CD1c-positive myeloid dendritic cell (primary cell): ENCODE measurements at regions not wholly inside any gene's neighbourhood (a gene's known extent, or its start where the extent isn't known, plus 50 kb on each side); places are given as distances from the start of the nearest gene placed in this dataset.
A peak's percentile ranks its signal among the peaks of the same experiment; 100 is the strongest.
"Not testable (repeated sequence)": the region's sequence is repeated elsewhere in the genome, so short reads cannot be mapped to it uniquely, and the experiment has no call there.

Experiments
- DNase-seq: peaks from one replicate; pipeline ENCODE4 v3.0.0-alpha.2; 2016; ENCODE audit errors: extremely low spot score

GRCh38 chr7:13092708-13093005 is 405.2 kb downstream of the ARL4A start:
- no peak for DNase-seq

DNA sequence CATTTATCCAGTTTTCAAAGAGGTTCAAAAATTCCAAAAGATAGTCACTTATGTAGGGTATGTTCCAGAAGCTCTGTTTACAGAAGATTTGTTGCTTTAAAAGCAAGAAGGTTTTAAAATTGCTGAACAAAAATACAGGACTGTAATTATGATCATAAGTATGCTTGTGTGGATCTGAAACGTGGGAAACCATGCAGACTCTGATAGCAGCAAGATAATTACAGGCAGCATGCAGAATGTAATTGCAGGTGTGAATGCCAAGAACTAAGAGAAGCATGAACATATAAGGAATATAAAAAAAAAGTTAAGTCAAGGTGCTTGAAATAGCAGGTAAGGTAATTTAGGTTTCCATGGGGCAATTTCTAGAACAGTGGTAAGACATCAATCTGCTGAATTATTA is 405.7 kb downstream of the ARL4A start:
- DNase-seq, result no peak

- no peak for DNase-seq
These were observed 410.1 kb downstream of the ARL4A start for GRCh38 chr7:13097499-13097898.

- DNase-seq, result no peak
These were observed 410.7 kb downstream of the ARL4A start for GRCh38 chr7:13098161-13098560.

- no peak for DNase-seq
These were observed 411.8 kb downstream of the ARL4A start for GRCh38 chr7:13099154-13099795.

DNA sequence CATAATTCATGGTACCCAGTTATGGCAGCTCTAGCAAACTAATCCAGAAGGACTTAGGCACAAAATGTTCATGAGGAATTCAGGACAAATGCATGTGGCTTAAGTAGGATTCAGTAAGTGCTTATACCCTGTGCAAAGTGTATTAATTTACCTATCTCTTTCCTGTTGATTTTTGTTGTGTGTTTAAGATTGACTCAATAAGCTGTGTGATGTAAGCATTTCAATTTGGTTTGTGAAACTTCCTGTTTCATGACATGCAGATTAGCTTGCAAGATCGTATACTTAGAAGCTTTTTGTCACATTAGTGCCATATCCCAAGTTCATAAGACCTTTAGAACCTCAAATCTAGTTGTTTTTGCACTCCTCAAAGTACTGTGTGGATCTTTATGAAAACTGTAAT is 416.7 kb downstream of the ARL4A start:
- DNase-seq, result peak; percentile 45

- DNase-seq, result no peak
These were observed 417.8 kb downstream of the ARL4A start for GRCh38 chr7:13105209-13105608.

DNA sequence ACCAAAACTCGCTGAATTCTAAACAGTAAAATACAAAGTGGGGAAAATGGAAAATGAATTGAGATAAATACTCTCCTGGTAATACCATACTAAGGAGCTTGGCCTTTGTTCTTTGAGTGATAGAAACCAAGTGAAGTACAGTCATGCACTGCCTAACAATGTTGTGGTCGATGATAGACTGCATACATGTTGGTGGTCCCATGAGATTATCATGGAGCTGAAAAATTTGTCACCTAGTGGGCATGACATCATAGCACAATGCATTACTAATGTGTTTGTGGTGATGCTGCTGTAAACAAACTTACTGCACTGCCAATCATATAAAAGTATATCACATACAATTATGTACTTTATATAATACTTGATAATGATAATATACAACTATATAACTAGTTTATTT is 419.1 kb downstream of the ARL4A start:
- DNase-seq, result no peak

DNA sequence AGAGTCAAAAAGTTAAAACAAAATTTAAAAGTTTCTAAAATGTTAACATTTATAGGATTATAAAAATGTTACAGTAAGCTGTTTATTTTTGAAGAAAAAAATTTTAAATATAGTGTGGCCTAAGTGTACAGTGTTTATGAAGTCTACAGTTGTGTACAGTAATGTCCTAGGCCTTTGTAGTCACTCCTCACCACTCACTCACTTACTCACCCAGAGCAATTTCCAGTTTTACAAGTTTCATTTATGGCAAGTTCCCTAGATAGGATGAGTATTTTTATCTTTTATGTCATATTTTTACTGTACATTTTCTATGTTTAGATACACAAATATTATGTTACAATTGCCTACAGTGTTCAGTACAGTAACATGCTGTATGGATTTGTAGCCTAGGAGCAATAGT is 419.9 kb downstream of the ARL4A start:
- DNase-seq, result no peak

GRCh38 chr7:13108061-13108460 is 420.6 kb downstream of the ARL4A start:
- DNase-seq, result no peak

- no peak for DNase-seq
These were observed 421.8 kb downstream of the ARL4A start for GRCh38 chr7:13109201-13109600.

- DNase-seq, result no peak
These were observed 422.7 kb downstream of the ARL4A start for GRCh38 chr7:13110107-13110506.

DNA sequence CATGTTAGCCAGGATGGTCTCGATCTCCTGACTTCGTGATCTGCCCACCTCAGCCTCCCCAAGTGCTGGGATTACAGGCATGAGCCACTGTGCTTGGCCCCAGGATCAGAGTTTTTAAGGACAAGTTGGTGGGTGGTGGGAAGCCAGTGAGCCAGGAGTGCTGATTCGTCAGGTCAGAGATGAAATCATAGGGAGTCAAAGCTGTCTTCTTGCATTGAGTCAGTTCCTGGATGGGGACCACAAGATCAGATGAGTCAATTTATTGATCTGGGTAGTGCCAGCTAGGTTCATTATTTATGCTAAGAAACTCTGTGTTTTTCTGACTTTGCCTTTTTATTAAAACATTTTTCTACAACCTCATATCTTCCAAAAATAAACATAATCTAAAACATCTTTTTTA is 423.8 kb downstream of the ARL4A start:
- DNase-seq, result no peak

DNA sequence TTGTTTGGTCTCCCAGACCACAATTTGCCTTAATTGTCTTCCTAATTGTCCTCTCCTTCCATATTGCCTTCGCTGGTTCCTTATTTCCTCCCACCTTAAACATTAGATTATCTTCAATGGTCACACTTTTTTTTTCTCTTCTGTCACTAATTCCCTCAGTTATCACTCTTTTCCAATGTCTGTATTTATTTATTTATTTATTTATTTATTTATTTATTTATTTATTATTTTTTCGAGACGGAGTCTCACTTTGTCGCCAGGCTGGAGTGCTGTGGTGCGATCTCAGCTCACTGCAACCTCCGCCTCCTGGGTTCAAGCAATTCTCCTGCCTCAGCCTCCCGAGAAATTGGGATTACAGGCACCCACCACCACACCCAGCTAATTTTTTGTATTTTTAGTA is 426.8 kb downstream of the ARL4A start:
- DNase-seq, result not testable (repeated sequence)

- no peak for DNase-seq
These were observed 427.8 kb downstream of the ARL4A start for GRCh38 chr7:13115157-13115772.

- DNase-seq, result no peak
These were observed 428.4 kb downstream of the ARL4A start for GRCh38 chr7:13115855-13116254.

GRCh38 chr7:13117103-13117502 is 429.7 kb downstream of the ARL4A start:
- DNase-seq, result no peak

GRCh38 chr7:13117592-13117991 is 430.2 kb downstream of the ARL4A start:
- no peak for DNase-seq

- DNase-seq, result not testable (repeated sequence)
These were observed 437.2 kb downstream of the ARL4A start for GRCh38 chr7:13124629-13125028.

GRCh38 chr7:13126347-13126746 is 438.9 kb downstream of the ARL4A start:
- no peak for DNase-seq

DNA sequence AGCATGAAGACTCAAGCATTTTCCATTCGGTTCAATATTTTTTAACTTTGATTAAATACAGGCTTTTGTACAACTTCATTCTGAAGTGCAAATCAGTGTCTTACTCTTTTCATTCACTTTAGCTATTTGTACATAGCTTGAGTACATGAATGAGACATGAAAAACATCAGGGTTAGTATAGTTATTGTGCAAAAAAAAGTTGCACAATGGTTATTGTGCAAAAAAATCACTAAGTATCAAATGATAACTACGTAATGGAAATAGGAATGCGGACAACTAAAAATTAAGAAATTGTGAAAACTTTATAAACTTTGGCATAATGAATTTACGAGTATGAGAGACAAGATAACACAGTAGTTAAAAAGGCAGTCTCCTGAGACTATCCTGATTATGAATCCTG is 442.9 kb downstream of the ARL4A start:
- no peak for DNase-seq

GRCh38 chr7:13130906-13131305 is 443.5 kb downstream of the ARL4A start:
- DNase-seq, result not testable (repeated sequence)

DNA sequence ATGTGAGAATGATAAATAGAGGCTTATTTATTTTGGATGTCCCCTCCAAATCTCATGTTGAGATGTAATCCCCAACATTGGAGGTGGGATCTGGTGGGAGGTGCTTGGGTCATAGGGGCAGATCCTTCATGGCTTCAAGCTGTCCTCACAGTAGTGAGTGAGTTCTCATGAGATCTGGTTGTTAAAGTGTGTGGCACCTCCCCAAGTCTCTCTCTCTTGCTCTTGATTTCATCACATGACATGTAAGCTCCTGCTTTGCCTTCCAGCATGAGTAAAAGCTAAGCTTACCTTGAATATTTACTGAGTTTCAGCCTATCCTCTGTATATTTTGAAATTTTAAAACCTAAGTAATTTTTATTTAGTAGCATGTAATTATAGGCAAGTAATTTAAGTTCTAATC is 444.9 kb downstream of the ARL4A start:
- DNase-seq, result no peak

DNA sequence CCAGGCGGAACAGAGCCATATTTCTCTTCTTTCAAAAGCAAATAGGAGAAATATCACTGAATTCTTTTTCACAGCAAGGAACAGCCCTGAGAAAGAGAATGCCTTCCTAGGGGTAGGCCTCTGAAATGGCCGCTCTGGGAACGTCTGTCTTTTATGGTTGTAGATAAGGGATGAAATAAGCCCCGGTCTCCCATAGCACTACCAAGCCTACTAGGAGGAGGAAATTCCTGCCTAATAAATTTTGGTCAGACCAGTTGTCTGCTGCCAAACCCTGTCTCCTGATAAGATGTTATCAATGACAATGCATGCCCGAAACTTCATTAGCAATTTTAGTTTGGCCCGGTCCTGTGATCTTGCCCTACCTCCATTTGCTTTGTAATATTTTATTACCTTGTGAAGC is 448.9 kb downstream of the ARL4A start:
- not testable (repeated sequence) for DNase-seq
